WI38 (cell line): ENCODE measurements at regions not wholly inside any gene's neighbourhood (a gene's known extent, or its start where the extent isn't known, plus 50 kb on each side); places are given as distances from the start of the nearest gene placed in this dataset.
"Not testable (repeated sequence)": the region's sequence is repeated elsewhere in the genome, so short reads cannot be mapped to it uniquely, and the experiment has no call there.

ENCODE experiments used
- H3K4me3 ChIP-seq: 2 replicates; pipeline ENCODE4 v1.5.1; 2011; ENCODE audit warnings: low read depth, mild to moderate bottlenecking, control low read depth, low read length
- TF ChIP-seq, protein P1 (sequence below): IDR thresholded peaks from 2 replicates; pipeline ENCODE4 v1.5.1; 2012; ENCODE audit warnings: low read depth, mild to moderate bottlenecking, control low read depth, low read length

- H3K4me3 ChIP-seq, result no peak overlapping the region
- TF ChIP-seq, protein P1, sequence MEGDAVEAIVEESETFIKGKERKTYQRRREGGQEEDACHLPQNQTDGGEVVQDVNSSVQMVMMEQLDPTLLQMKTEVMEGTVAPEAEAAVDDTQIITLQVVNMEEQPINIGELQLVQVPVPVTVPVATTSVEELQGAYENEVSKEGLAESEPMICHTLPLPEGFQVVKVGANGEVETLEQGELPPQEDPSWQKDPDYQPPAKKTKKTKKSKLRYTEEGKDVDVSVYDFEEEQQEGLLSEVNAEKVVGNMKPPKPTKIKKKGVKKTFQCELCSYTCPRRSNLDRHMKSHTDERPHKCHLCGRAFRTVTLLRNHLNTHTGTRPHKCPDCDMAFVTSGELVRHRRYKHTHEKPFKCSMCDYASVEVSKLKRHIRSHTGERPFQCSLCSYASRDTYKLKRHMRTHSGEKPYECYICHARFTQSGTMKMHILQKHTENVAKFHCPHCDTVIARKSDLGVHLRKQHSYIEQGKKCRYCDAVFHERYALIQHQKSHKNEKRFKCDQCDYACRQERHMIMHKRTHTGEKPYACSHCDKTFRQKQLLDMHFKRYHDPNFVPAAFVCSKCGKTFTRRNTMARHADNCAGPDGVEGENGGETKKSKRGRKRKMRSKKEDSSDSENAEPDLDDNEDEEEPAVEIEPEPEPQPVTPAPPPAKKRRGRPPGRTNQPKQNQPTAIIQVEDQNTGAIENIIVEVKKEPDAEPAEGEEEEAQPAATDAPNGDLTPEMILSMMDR, result no peak
Measured at GRCh38 chr12:115870021-115870420, 407.5 kb downstream of the MED13L start.

DNA sequence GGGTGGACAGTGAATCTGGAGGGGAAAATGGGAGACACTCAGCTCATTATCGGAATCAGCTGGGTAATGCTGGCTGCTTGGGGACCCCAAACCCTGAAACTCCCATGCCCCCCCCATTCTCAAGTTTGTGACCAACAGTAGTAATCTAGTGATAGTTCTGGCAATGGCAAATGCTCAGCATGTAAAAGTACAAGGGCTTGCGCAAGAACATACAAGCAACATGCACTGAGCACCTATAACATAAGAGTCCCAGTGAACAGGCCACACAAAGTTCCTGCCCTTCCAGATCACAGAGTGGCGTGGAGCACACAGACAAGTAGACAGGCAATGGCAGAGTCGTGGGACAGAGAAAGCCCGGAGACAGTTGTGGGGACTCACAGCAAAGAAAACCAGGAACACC lies 407.9 kb downstream of the MED13L start:
- TF ChIP-seq, protein P1, result no peak
- H3K4me3 ChIP-seq, result no peak overlapping the region

DNA sequence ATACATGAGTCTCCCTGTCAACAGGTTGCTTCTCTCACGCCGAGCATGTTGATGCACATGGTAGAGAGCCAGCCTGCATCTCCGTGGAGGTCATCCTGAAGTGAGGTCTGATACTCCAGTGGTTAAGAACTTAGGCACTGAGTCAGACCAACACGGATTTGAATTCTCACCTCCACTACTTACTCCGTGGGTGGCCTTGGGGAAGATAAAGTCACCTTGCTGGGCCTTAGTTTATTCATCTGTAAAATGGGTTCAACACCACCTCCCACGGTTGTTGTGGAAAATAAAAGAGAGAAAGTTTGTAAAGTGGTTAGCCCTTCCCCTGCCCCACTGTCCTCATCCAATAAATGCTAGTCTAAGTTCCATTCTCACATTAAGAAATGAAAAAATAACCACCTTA lies 408.9 kb downstream of the MED13L start:
- H3K4me3 ChIP-seq, result no peak overlapping the region
- TF ChIP-seq, protein P1, result no peak

DNA sequence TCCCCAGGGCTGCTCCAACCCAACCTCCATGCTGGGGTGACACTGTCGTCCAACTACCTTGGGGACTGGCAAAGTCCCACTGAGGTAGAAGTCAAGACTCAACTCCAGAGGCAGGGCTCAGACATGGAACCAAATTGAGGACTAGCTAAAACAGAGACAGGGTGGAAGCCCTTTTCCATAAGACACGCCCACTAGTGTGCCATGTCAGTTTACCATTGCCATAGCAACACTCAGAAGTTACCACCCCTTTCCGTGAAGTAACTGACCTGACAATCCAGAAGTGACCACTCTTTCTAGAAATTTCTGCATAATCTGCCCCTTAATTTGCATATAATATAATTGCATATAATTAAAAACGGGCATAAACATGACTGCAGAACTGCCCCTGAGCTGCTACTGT lies 409.6 kb downstream of the MED13L start:
- TF ChIP-seq, protein P1, result no peak
- H3K4me3 ChIP-seq, result no peak overlapping the region

- TF ChIP-seq, protein P1, result no peak
- H3K4me3 ChIP-seq, result no peak overlapping the region
Measured at GRCh38 chr12:115866909-115867525, 410.5 kb downstream of the MED13L start.

- H3K4me3 ChIP-seq, result not testable (repeated sequence)
Measured at GRCh38 chr12:115866281-115866680, 411.2 kb downstream of the MED13L start.

DNA sequence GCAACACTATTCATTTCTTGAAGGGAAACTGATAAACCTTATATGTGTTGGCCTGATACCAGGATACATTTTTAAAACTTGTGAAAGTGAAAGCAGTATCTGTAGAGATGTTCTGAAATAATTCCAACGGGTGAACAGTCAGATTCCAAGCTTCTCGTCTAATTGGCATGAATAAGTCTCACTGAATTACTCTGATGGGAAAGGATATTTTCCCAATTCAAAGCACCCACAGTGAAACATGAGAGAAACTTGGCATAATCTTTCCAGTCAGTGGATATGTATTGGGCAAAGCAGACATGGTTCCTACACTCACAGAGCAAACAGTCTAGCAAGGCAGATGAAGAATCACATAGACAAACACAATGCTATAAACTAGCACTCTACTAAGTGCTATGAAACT lies 413.1 kb downstream of the MED13L start:
- H3K4me3 ChIP-seq, result no peak overlapping the region
- TF ChIP-seq, protein P1, result no peak

DNA sequence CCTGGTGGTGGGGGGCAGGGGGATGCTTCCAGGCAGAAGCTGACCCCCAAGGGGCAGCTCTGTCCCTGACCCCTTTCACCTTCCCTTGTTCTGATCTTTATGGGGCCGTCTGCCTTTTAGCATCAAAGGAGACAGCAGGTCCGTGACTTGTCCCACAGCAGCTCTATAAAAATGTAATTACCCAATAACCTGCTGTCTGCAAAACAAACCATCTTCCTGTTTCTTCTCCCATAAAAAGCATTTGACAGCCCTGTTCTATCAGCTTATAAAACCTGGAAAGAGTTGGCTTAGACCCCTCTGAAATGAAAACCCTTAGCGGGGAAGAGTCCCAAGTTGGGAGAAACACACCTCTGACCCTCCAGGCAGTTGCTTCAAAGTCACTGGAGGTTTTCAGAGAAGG lies 416.9 kb downstream of the MED13L start:
- H3K4me3 ChIP-seq, result no peak overlapping the region
- TF ChIP-seq, protein P1, result no peak
